SJCRH30 (cell line): ENCODE measurements at regions not wholly inside any gene's neighbourhood (a gene's known extent, or its start where the extent isn't known, plus 50 kb on each side); places are given as distances from the start of the nearest gene placed in this dataset.
"Not testable (repeated sequence)": the region's sequence is repeated elsewhere in the genome, so short reads cannot be mapped to it uniquely, and the experiment has no call there.

Experiments used
- DNase-seq, 2 experiments: peaks; one replicate each; pipeline ENCODE4 v3.0.0-alpha.2; 2015 to 2020
- H3K27ac ChIP-seq: fragments of 250-450 bp; sonication (Bioruptor Pico); 2 replicates; pipeline ENCODE4 v1.5.1; 2020; ENCODE audit warnings: mild to moderate bottlenecking, moderate library complexity
- H3K27me3 ChIP-seq: fragments of 250-450 bp; sonication (Bioruptor Pico); 2 replicates; pipeline ENCODE4 v1.5.1; 2020; ENCODE audit warnings: mild to moderate bottlenecking, moderate library complexity
- H3K36me3 ChIP-seq: fragments of 250-450 bp; sonication (Bioruptor Pico); 2 replicates; pipeline ENCODE4 v1.5.1; 2020; ENCODE audit warnings: mild to moderate bottlenecking, moderate library complexity
- H3K4me1 ChIP-seq: fragments of 250-450 bp; sonication (Bioruptor Pico); 2 replicates; pipeline ENCODE4 v1.5.1; 2020; ENCODE audit warnings: mild to moderate bottlenecking, moderate library complexity
- H3K4me3 ChIP-seq: fragments of 250-450 bp; sonication (Bioruptor Pico); 2 replicates; pipeline ENCODE4 v1.5.1; 2020; ENCODE audit warnings: mild to moderate bottlenecking, moderate library complexity
- H3K9me3 ChIP-seq: fragments of 250-450 bp; sonication (Bioruptor Pico); replicated peaks from 2 replicates; pipeline ENCODE4 v1.5.1; 2020; ENCODE audit warnings: mild to moderate bottlenecking, moderate library complexity

- Histone ChIP-seq H3K36me3 (no peaks in the 10 kb centered on the region), H3K9me3 (no peaks in the 10 kb centered on the region), H3K4me3 (no peak overlapping the region), H3K4me1 (no peaks in the 10 kb centered on the region), H3K27me3 (no peaks in the 10 kb centered on the region), H3K27ac (no peak overlapping the region)
- DNase-seq: no peak
Observed at GRCh38 chr11:16587670-16588069, 150.8 kb upstream of the C11orf58 start.

GRCh38 chr11:16584569-16584968 lies 153.9 kb upstream of the C11orf58 start:
- H3K4me3 ChIP-seq: no peak overlapping the region

GRCh38 chr11:16581078-16581477 lies 157.4 kb upstream of the C11orf58 start:
- H3K4me3 ChIP-seq, H3K27me3 ChIP-seq, DNase-seq, H3K9me3 ChIP-seq, H3K4me1 ChIP-seq, H3K36me3 ChIP-seq, H3K27ac ChIP-seq: not testable (repeated sequence)

More at GRCh38 chr11:16584569-16584968, 153.9 kb upstream of the C11orf58 start:
- Histone ChIP-seq H3K27me3 (no peaks in the 10 kb centered on the region), H3K36me3 (no peaks in the 10 kb centered on the region), H3K9me3 (no peaks in the 10 kb centered on the region), H3K27ac (no peak overlapping the region), H3K4me1 (no peaks in the 10 kb centered on the region)
- DNase-seq: no peak

DNA sequence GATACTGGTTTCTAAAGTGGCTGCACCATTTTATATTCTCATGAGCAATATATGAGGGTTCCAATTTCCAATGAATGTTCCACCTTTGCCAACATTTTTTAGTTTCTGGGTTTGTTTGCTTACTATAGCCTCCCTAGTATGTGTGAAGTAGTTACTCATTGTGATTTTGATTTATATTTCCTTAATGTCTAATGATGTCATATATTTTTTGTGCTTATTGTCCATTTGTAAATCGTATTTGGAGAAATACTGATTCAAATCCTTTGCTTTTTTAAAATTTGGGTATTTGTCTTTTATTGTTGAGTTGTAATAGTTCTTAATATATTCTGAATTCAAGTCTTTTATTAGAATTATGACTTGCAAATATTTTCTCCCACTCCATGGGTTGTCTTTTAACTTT lies 161.0 kb upstream of the C11orf58 start:
- Histone ChIP-seq H3K27ac (no peak overlapping the region), H3K9me3 (no peaks in the 10 kb centered on the region), H3K36me3 (no peaks in the 10 kb centered on the region), H3K4me1 (no peaks in the 10 kb centered on the region), H3K4me3 (no peak overlapping the region), H3K27me3 (no peaks in the 10 kb centered on the region)
- DNase-seq: no peak

DNA sequence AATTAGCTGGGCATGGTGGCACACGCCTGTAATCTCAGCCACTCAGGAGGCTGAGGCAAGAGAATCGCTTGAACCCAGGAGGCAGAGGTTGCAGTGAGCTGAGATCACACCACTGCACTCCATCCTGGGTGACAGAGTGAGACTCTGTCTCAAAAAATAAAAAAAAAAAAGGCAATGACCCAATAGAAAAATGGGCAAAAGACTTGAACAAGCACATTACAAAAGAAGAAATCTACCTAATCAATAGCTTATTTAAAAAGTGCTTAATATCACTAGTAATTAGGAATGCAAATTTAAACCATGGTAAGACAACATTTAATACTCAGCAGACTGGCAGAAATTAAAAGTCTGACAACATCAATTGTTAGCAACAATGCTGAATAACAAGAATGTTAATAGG lies 163.6 kb upstream of the C11orf58 start:
- H3K27ac ChIP-seq, H3K9me3 ChIP-seq, H3K27me3 ChIP-seq, H3K4me1 ChIP-seq, DNase-seq, H3K4me3 ChIP-seq, H3K36me3 ChIP-seq: not testable (repeated sequence)

DNA sequence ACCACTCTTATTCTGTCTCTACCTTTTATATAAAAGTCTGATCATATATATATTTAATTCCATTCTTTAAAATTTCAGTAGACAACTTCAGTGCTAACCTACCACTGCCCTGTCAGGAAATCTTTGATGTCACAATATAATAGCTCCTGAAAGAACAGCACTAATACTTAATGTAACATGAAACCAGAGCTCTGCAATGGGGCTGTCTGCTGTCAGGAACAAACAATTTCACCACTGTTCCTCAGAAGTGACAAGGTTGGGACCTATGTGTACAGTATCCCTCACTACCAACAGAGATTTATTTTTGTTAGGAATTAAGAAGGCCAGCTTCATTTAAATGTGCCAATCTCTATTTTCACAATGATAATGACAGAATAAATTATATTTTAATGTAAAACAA lies 165.5 kb upstream of the C11orf58 start:
- no peak overlapping the region for H3K27ac ChIP-seq
- H3K36me3 ChIP-seq: no peaks in the 10 kb centered on the region
- H3K4me3 ChIP-seq: no peak overlapping the region
- H3K27me3 ChIP-seq: no peaks in the 10 kb centered on the region
- no peaks in the 10 kb centered on the region for H3K9me3 ChIP-seq
- H3K4me1 ChIP-seq: no peaks in the 10 kb centered on the region
- peak in 1 of 2 experiments; percentile 25 for DNase-seq

DNA sequence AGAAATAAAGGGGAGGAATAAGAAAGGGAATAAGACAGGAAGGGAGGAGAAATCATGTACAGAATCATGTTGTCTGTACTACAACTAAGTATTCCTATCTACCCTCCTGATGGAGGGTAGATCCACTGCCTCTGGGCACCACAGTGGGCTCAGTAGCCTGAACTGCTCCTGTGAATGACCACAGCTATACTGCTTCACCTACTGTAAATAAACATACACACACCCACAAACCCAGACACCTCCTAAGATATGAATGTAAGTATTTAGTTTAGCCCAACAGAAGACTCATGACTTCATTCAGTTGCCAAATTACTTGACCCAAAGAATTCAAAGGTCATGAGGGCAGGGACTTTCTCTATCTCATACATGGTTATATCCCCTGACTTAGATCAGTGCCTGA lies 177.3 kb upstream of the C11orf58 start:
- Histone ChIP-seq H3K4me1 (no peaks in the 10 kb centered on the region), H3K36me3 (no peaks in the 10 kb centered on the region), H3K4me3 (no peak overlapping the region), H3K27ac (no peak overlapping the region), H3K9me3 (no peaks in the 10 kb centered on the region), H3K27me3 (no peaks in the 10 kb centered on the region)
- DNase-seq: no peak

GRCh38 chr11:16558494-16558893 lies 180.0 kb upstream of the C11orf58 start:
- no peak for DNase-seq

GRCh38 chr11:16555956-16556355 lies 182.5 kb upstream of the C11orf58 start:
- H3K36me3 ChIP-seq: no peaks in the 10 kb centered on the region
- H3K27me3 ChIP-seq: no peaks in the 10 kb centered on the region
- H3K4me1 ChIP-seq: no peaks in the 10 kb centered on the region
- no peak overlapping the region for H3K4me3 ChIP-seq
- no peak for DNase-seq
- H3K27ac ChIP-seq: no peak overlapping the region
- no peaks in the 10 kb centered on the region for H3K9me3 ChIP-seq

More at GRCh38 chr11:16558494-16558893, 180.0 kb upstream of the C11orf58 start:
- Histone ChIP-seq H3K4me3 (no peak overlapping the region), H3K4me1 (no peaks in the 10 kb centered on the region), H3K36me3 (no peaks in the 10 kb centered on the region), H3K27me3 (no peaks in the 10 kb centered on the region), H3K9me3 (no peaks in the 10 kb centered on the region), H3K27ac (no peak overlapping the region)

DNA sequence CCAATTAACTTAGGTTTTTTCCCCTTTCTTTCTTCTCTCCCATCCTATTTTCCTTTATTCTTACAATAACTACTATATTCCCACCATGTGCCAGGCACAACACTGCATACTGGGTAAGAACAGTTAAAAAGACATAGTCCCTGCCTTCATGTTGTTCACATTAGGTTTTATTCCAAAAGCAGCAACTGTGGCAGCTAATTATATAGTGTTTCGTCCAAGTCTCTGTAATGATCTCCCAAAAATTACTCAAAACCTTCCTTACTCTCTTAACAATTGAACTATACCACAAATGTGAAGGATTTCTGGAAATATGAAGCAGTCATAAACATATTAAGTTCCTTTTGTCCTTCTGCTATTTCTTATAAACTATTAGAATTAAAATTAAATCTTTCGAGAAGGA lies 184.1 kb upstream of the C11orf58 start:
- DNase-seq: no peak
- Histone ChIP-seq H3K4me1 (no peaks in the 10 kb centered on the region), H3K27ac (no peak overlapping the region), H3K27me3 (no peaks in the 10 kb centered on the region), H3K4me3 (no peak overlapping the region), H3K9me3 (no peaks in the 10 kb centered on the region), H3K36me3 (no peaks in the 10 kb centered on the region)

DNA sequence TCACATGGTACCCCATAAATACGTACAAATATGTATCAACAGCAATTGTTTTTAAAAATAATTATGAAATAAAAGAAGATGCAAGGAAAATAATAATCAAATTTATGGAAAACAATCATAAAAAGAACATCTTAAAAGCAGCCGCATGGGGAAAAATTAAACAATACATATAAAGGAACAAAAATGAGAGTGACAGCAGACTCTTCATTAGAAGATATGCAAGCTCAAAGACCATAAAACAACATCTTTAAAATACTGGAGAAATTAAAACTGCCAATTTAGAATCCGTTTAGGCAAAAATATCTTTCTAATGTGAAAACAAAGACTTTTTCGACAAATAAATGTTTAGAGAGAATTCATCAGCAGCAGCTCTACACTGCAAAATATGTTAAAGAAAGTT lies 190.6 kb upstream of the C11orf58 start:
- H3K27ac ChIP-seq: no peak overlapping the region

DNA sequence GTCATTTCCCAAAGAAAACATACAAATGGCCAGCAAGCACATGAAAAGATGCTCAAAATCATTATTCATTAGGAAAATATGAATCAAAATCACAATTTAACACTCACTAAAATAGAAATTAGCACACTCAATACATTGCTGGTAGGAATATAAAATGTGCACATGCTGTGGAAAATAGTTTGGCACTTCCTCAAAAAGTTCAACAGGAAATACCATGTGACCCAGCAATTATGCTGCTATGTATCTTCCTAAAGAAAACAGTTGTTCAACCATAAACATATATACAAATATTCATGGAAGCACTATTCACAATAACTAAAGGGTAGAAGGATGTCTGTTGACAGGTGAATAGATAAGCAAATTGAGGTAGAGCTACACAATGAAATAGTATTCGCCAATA lies 187.3 kb upstream of the SOX6 start:
- Histone ChIP-seq H3K27me3 (no peaks in the 10 kb centered on the region), H3K9me3 (no peaks in the 10 kb centered on the region), H3K27ac (no peak overlapping the region), H3K36me3 (no peaks in the 10 kb centered on the region), H3K4me3 (no peak overlapping the region), H3K4me1 (no peaks in the 10 kb centered on the region)
- DNase-seq: no peak

More for the DNA sequence above, 190.6 kb upstream of the C11orf58 start:
- Histone ChIP-seq H3K4me3 (no peak overlapping the region), H3K27me3 (no peaks in the 10 kb centered on the region), H3K9me3 (no peaks in the 10 kb centered on the region), H3K36me3 (no peaks in the 10 kb centered on the region), H3K4me1 (no peaks in the 10 kb centered on the region)
- DNase-seq: no peak

DNA sequence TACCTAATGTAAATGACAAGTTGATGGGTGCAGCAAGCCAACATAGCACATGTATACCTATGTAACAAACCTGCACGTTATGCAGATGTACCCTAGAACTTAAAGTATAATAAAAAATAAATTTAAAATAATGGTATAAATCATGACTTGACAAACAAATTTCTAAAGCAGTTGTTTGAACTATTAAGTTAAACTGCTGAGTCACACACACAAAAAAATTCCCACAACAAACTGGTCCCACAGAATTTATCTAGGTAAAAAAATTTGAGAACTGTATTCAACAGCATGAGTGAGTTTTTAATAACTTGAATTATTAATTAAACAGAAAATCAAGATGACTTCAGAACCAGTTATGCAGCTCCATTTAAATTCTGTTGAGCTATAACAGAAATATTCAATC lies 186.0 kb upstream of the SOX6 start:
- no peaks in the 10 kb centered on the region for H3K27me3 ChIP-seq
- no peaks in the 10 kb centered on the region for H3K9me3 ChIP-seq
- H3K4me1 ChIP-seq: no peaks in the 10 kb centered on the region
- no peak for DNase-seq
- H3K4me3 ChIP-seq: no peak overlapping the region
- no peaks in the 10 kb centered on the region for H3K36me3 ChIP-seq
- no peak overlapping the region for H3K27ac ChIP-seq

DNA sequence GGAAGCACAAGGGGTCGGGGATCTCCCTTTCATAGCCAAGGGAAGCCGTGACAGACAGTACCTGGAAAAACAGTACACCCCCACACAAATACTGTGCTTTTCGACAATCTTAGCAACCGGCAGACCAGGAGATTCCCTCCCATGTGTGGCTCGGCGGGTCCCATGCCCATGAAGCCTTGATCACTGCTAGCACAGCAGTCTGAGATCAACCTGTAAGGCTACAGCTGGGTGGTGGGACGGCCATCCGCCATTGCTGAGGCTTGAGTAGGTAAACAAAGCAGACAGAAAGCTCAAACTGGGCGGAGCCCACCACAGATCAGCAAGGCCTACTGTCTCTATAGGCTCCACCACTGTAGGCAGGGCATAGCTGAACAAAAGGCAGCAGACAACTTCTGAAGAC lies 180.2 kb upstream of the SOX6 start:
- H3K27ac ChIP-seq: no peak overlapping the region
- DNase-seq: no peak
- H3K4me1 ChIP-seq: no peaks in the 10 kb centered on the region
- H3K27me3 ChIP-seq: no peaks in the 10 kb centered on the region
- H3K4me3 ChIP-seq: no peak overlapping the region
- no peaks in the 10 kb centered on the region for H3K36me3 ChIP-seq
- H3K9me3 ChIP-seq: no peaks in the 10 kb centered on the region

DNA sequence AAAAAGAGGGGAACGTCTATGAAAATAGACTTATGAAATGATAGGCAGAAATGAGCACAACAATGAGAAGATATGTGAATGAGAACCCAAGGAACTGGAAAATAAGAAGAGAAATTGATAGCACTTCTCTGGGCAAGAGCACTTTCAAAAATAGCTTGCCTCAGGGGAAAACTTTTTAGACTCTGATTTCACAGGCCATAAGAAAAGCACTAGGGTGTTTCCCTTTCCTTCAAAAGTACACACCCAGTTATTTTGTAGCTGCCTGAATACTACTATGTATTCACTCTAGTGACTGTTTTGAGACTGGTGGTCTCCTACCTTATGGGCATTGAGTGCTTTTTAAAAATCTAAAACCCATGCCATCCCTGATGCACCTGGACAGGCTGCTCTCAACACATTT lies 172.3 kb upstream of the SOX6 start:
- no peaks in the 10 kb centered on the region for H3K4me1 ChIP-seq
- no peak overlapping the region for H3K4me3 ChIP-seq
- no peaks in the 10 kb centered on the region for H3K9me3 ChIP-seq
- H3K36me3 ChIP-seq: no peaks in the 10 kb centered on the region
- no peaks in the 10 kb centered on the region for H3K27me3 ChIP-seq
- DNase-seq: no peak
- H3K27ac ChIP-seq: no peak overlapping the region

DNA sequence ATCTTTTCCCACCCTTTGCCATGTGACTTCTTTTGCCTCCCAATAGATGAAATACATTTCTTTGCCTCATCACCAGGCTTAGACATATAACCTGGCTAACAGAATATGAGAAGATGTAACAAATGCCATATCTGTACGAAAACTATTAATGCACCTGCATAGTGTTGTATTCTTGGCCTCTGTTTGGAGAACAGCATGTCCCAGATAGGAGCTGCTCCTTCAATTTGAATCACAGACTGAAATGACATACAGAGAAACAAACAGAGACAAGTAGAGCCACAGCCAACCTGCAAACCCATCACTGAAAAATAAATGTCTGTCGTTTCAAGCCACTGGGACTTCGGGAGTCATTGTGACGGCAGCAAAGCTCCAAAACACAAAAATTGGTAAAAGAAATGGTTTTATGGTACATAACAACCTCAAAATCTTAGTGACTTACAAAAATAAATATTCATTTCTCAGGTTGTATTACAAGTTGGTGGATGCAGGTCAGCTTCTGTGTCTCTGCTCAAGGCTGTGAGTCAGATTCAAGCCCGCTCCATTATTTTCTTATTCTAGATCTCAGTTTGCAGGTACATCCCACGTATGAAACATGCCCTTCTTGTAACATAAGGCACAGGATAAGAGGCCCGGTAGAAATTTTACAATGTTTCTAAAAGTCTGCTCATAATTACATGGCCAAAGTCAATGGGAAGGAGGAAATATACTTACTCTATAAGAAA lies 171.3 kb upstream of the SOX6 start:
- Histone ChIP-seq H3K27me3 (no peaks in the 10 kb centered on the region), H3K36me3 (no peaks in the 10 kb centered on the region), H3K4me1 (no peaks in the 10 kb centered on the region), H3K4me3 (no peak overlapping the region), H3K9me3 (no peaks in the 10 kb centered on the region), H3K27ac (no peak overlapping the region)
- no peak for DNase-seq
